ENCODE measurements at regions not wholly inside any gene's neighbourhood (a gene's known extent, or its start where the extent isn't known, plus 50 kb on each side); places are given as distances from the start of the nearest gene placed in this dataset.
"Not testable (repeated sequence)": the region's sequence is repeated elsewhere in the genome, so short reads cannot be mapped to it uniquely, and the experiment has no call there.

- Histone ChIP-seq H3K36me3 (ENCODE audit: insufficient read depth, low read length) (no peaks in the 10 kb centered on the region), H3K9me3 (replicated peaks; ENCODE audit: low read length) (peaks cover 3% of the 10 kb centered on the region), H3K4me3 (ENCODE audit: low read length) (no peak overlapping the region), H3K4me1 (ENCODE audit: control insufficient read depth, insufficient read depth, low read length) (no peaks in the 10 kb centered on the region), H3K27me3 (ENCODE audit: control insufficient read depth, insufficient read depth, low read length) (no peaks in the 10 kb centered on the region), H3K9ac (ENCODE audit: low read depth, low read length) (no peak overlapping the region), H3K4me2 (ENCODE audit: low read length) (no peak overlapping the region)
Measured at GRCh38 chrX:55813150-55813549, 95.6 kb downstream of the RRAGB start.

GRCh38 chrX:55815546-55815945, 98.0 kb downstream of the RRAGB start:
- Histone ChIP-seq H3K4me1 (ENCODE audit: control insufficient read depth, insufficient read depth, low read length) (no peaks in the 10 kb centered on the region), H3K9ac (ENCODE audit: low read depth, low read length) (no peak overlapping the region), H3K4me3 (ENCODE audit: low read length) (no peak overlapping the region), H3K4me2 (ENCODE audit: low read length) (no peak overlapping the region), H3K27me3 (ENCODE audit: control insufficient read depth, insufficient read depth, low read length) (no peaks in the 10 kb centered on the region), H3K9me3 (replicated peaks; ENCODE audit: low read length) (peaks cover 3% of the 10 kb centered on the region), H3K36me3 (ENCODE audit: insufficient read depth, low read length) (no peaks in the 10 kb centered on the region)

- no peak overlapping the region for H3K4me3 ChIP-seq (ENCODE audit: low read length)
- H3K4me1 ChIP-seq (ENCODE audit: control insufficient read depth, insufficient read depth, low read length) = no peaks in the 10 kb centered on the region
- no peaks in the 10 kb centered on the region for H3K36me3 ChIP-seq (ENCODE audit: insufficient read depth, low read length)
- peaks cover 3% of the 10 kb centered on the region for H3K9me3 ChIP-seq (replicated peaks; ENCODE audit: low read length)
- no peaks in the 10 kb centered on the region for H3K27me3 ChIP-seq (ENCODE audit: control insufficient read depth, insufficient read depth, low read length)
- no peak overlapping the region for H3K9ac ChIP-seq (ENCODE audit: low read depth, low read length)
- no peak overlapping the region for H3K4me2 ChIP-seq (ENCODE audit: low read length)
Measured at GRCh38 chrX:55816023-55816422, 98.5 kb downstream of the RRAGB start.

- Histone ChIP-seq H3K4me3 (ENCODE audit: low read length) (no peak overlapping the region), H3K36me3 (ENCODE audit: insufficient read depth, low read length) (no peaks in the 10 kb centered on the region)
Measured at GRCh38 chrX:55818673-55819375, 101.3 kb downstream of the RRAGB start.

GRCh38 chrX:55839485-55839884, 121.9 kb downstream of the RRAGB start:
- no peak overlapping the region for H3K4me3 ChIP-seq (ENCODE audit: low read length)
- H3K36me3 ChIP-seq (ENCODE audit: insufficient read depth, low read length) = no peaks in the 10 kb centered on the region
- no peaks in the 10 kb centered on the region for H3K9me3 ChIP-seq (replicated peaks; ENCODE audit: low read length)
- no peaks in the 10 kb centered on the region for H3K4me1 ChIP-seq (ENCODE audit: control insufficient read depth, insufficient read depth, low read length)
- H3K4me2 ChIP-seq (ENCODE audit: low read length) = no peak overlapping the region
- no peaks in the 10 kb centered on the region for H3K27me3 ChIP-seq (ENCODE audit: control insufficient read depth, insufficient read depth, low read length)
- no peak overlapping the region for H3K9ac ChIP-seq (ENCODE audit: low read depth, low read length)

More at GRCh38 chrX:55818673-55819375, 101.3 kb downstream of the RRAGB start:
- Histone ChIP-seq H3K9me3 (replicated peaks; ENCODE audit: low read length) (peaks cover 1% of the 10 kb centered on the region), H3K4me1 (ENCODE audit: control insufficient read depth, insufficient read depth, low read length) (no peaks in the 10 kb centered on the region), H3K27me3 (ENCODE audit: control insufficient read depth, insufficient read depth, low read length) (no peaks in the 10 kb centered on the region), H3K9ac (ENCODE audit: low read depth, low read length) (no peak overlapping the region), H3K4me2 (ENCODE audit: low read length) (no peak overlapping the region)

- Histone ChIP-seq H3K9me3 (replicated peaks; ENCODE audit: low read length) (no peaks in the 10 kb centered on the region), H3K36me3 (ENCODE audit: insufficient read depth, low read length) (no peaks in the 10 kb centered on the region), H3K4me3 (ENCODE audit: low read length) (no peak overlapping the region), H3K9ac (ENCODE audit: low read depth, low read length) (no peak overlapping the region), H3K4me2 (ENCODE audit: low read length) (no peak overlapping the region), H3K4me1 (ENCODE audit: control insufficient read depth, insufficient read depth, low read length) (no peaks in the 10 kb centered on the region), H3K27me3 (ENCODE audit: control insufficient read depth, insufficient read depth, low read length) (no peaks in the 10 kb centered on the region)
Measured at GRCh38 chrX:55841962-55842752, 124.6 kb downstream of the RRAGB start.

GRCh38 chrX:55866779-55867178, 149.2 kb downstream of the RRAGB start:
- H3K36me3 ChIP-seq (ENCODE audit: insufficient read depth, low read length); H3K27me3 ChIP-seq (ENCODE audit: control insufficient read depth, insufficient read depth, low read length); H3K4me1 ChIP-seq (ENCODE audit: control insufficient read depth, insufficient read depth, low read length); H3K9me3 ChIP-seq (replicated peaks; ENCODE audit: low read length); H3K9ac ChIP-seq (ENCODE audit: low read depth, low read length); H3K4me2 ChIP-seq (ENCODE audit: low read length); H3K4me3 ChIP-seq (ENCODE audit: low read length): not testable (repeated sequence)

GRCh38 chrX:55867181-55867651, 149.7 kb downstream of the RRAGB start:
- Histone ChIP-seq H3K4me1 (ENCODE audit: control insufficient read depth, insufficient read depth, low read length) (no peaks in the 10 kb centered on the region), H3K9ac (ENCODE audit: low read depth, low read length) (no peak overlapping the region)

GRCh38 chrX:55867708-55868107, 150.2 kb downstream of the RRAGB start:
- no peaks in the 10 kb centered on the region for H3K4me1 ChIP-seq (ENCODE audit: control insufficient read depth, insufficient read depth, low read length)
- no peak overlapping the region for H3K4me2 ChIP-seq (ENCODE audit: low read length)
- H3K9me3 ChIP-seq (replicated peaks; ENCODE audit: low read length) = no peaks in the 10 kb centered on the region
- no peak overlapping the region for H3K4me3 ChIP-seq (ENCODE audit: low read length)
- H3K36me3 ChIP-seq (ENCODE audit: insufficient read depth, low read length) = no peaks in the 10 kb centered on the region
- H3K27me3 ChIP-seq (ENCODE audit: control insufficient read depth, insufficient read depth, low read length) = no peaks in the 10 kb centered on the region
- H3K9ac ChIP-seq (ENCODE audit: low read depth, low read length) = no peak overlapping the region

More at GRCh38 chrX:55867181-55867651, 149.7 kb downstream of the RRAGB start:
- Histone ChIP-seq H3K36me3 (ENCODE audit: insufficient read depth, low read length) (no peaks in the 10 kb centered on the region), H3K9me3 (replicated peaks; ENCODE audit: low read length) (no peaks in the 10 kb centered on the region), H3K4me2 (ENCODE audit: low read length) (no peak overlapping the region), H3K27me3 (ENCODE audit: control insufficient read depth, insufficient read depth, low read length) (no peaks in the 10 kb centered on the region), H3K4me3 (ENCODE audit: low read length) (no peak overlapping the region)

GRCh38 chrX:55874807-55875206, 157.3 kb downstream of the RRAGB start:
- H3K4me1 ChIP-seq (ENCODE audit: control insufficient read depth, insufficient read depth, low read length) = no peaks in the 10 kb centered on the region
- H3K4me2 ChIP-seq (ENCODE audit: low read length) = no peak overlapping the region
- H3K4me3 ChIP-seq (ENCODE audit: low read length) = no peak overlapping the region
- no peaks in the 10 kb centered on the region for H3K27me3 ChIP-seq (ENCODE audit: control insufficient read depth, insufficient read depth, low read length)
- H3K36me3 ChIP-seq (ENCODE audit: insufficient read depth, low read length) = no peaks in the 10 kb centered on the region
- no peaks in the 10 kb centered on the region for H3K9me3 ChIP-seq (replicated peaks; ENCODE audit: low read length)
- H3K9ac ChIP-seq (ENCODE audit: low read depth, low read length) = no peak overlapping the region

- not testable (repeated sequence) for H3K36me3 ChIP-seq (ENCODE audit: insufficient read depth, low read length); H3K4me1 ChIP-seq (ENCODE audit: control insufficient read depth, insufficient read depth, low read length); H3K9me3 ChIP-seq (replicated peaks; ENCODE audit: low read length); H3K4me2 ChIP-seq (ENCODE audit: low read length); H3K27me3 ChIP-seq (ENCODE audit: control insufficient read depth, insufficient read depth, low read length); H3K4me3 ChIP-seq (ENCODE audit: low read length); H3K9ac ChIP-seq (ENCODE audit: low read depth, low read length)
Measured at GRCh38 chrX:55883541-55883940, 166.0 kb downstream of the RRAGB start.
